Dendritic cell treated with granulocyte-macrophage colony-stimulating factor and Interleukin-4, amounts not matched to agents 40 ng/mL and 50 ng/mL, for 4 days (primary cell): ENCODE measurements at regions not wholly inside any gene's neighbourhood (a gene's known extent, or its start where the extent isn't known, plus 50 kb on each side); places are given as distances from the start of the nearest gene placed in this dataset.
"Not testable (repeated sequence)": the region's sequence is repeated elsewhere in the genome, so short reads cannot be mapped to it uniquely, and the experiment has no call there.

ENCODE experiments used
- H3K27ac Mint-ChIP-seq: one replicate; pipeline ENCODE4 v1.8.0; 2022; ENCODE audit warnings: mild to moderate bottlenecking, mixed read lengths
- H3K27me3 Mint-ChIP-seq: one replicate; pipeline ENCODE4 v1.8.0; 2022; ENCODE audit warnings: mild to moderate bottlenecking, mixed read lengths
- H3K36me3 Mint-ChIP-seq: one replicate; pipeline ENCODE4 v1.8.0; 2022; ENCODE audit warnings: low read depth, mixed read lengths
- H3K4me1 Mint-ChIP-seq: one replicate; pipeline ENCODE4 v1.8.0; 2022; ENCODE audit warnings: low read depth, mixed read lengths
- H3K4me3 Mint-ChIP-seq: one replicate; pipeline ENCODE4 v1.8.0; 2022; ENCODE audit warnings: mild to moderate bottlenecking, moderate library complexity, mixed read lengths
- H3K9me3 Mint-ChIP-seq: one replicate; pipeline ENCODE4 v1.8.0; 2022; ENCODE audit warnings: mixed read lengths
- intact Hi-C: fragments of 100-400 bp; cut with micrococcal nuclease; formaldehyde crosslinking; loops from one replicate; pipeline ENCODE4 v1.15.0; 2022

GRCh38 chr4:170853422-170854021 is 763.8 kb upstream of the AADAT start:
- H3K4me1 Mint-ChIP-seq: no peaks in the 10 kb centered on the region
- H3K9me3 Mint-ChIP-seq: no peaks in the 10 kb centered on the region
- no peaks in the 10 kb centered on the region for H3K36me3 Mint-ChIP-seq
- intact Hi-C loops: loop anchor here (5.0 kb wide), 1 partner anchor 716 kb away; no protein-coding TSS in a partner anchor
- no peak overlapping the region for H3K4me3 Mint-ChIP-seq
- H3K27me3 Mint-ChIP-seq: no peaks in the 10 kb centered on the region
- H3K27ac Mint-ChIP-seq: no peak overlapping the region

DNA sequence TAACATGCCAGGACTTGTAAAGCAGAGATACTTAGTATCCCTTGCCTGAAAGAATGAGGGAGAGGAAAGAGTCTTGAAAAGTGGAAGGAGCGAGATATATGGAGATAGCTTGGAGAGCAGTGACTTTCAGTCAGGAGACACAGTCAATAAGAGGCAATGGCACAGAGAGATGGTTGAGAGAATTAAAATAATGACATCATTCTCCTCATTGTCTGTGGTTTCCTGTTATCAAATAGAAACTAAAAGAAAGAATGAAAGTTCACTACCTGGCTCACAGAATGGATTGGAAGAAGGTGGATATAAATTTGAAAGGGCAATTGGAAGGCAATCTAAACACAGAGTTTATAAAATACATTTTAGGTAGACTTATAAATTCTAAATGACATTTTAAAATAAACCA is 760.2 kb upstream of the AADAT start:
- H3K4me3 Mint-ChIP-seq: no peak overlapping the region
- H3K9me3 Mint-ChIP-seq: no peaks in the 10 kb centered on the region
- H3K36me3 Mint-ChIP-seq: no peaks in the 10 kb centered on the region
- no peak overlapping the region for H3K27ac Mint-ChIP-seq
- intact Hi-C loops: loop anchor here (5.0 kb wide), 1 partner anchor 713 kb away; no protein-coding TSS in a partner anchor
- no peaks in the 10 kb centered on the region for H3K4me1 Mint-ChIP-seq
- no peaks in the 10 kb centered on the region for H3K27me3 Mint-ChIP-seq

DNA sequence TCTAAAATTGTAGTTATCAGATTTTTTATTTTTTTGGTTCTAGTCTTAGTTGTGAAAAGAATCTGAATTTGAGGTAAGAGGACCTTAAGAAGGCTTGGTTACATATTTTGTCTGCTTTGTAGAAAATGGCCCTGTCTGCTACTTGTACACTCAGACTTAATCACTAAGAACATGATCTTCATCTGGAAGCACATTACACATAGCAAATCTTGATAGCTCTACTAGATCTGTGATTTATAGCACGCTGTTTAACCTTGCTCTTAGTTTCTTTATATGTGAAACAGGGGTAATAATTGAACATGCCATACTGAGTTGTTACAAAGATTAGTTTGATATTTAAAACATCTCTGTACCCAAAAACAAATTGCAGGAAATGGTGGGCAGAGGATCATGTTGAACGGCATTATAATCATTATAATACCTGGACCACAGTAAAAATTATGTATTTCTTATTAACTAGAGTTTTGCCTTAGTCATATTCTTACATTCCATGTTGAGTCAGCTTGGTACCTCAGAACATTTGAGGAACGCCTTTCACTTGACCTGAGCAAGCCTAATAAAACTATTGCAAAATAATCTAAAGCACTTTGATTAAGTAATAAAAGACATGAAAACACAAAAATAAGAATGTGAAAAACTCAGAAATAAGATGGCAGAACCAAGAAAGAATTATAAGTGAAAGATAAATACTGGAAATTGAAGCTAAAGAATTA is 738.0 kb upstream of the AADAT start:
- H3K36me3 Mint-ChIP-seq: no peaks in the 10 kb centered on the region
- H3K4me3 Mint-ChIP-seq: no peak overlapping the region
- H3K9me3 Mint-ChIP-seq: peaks cover 7% of the 10 kb centered on the region
- H3K4me1 Mint-ChIP-seq: no peaks in the 10 kb centered on the region
- intact Hi-C loops: no loop called here
- H3K27ac Mint-ChIP-seq: no peak overlapping the region
- H3K27me3 Mint-ChIP-seq: no peaks in the 10 kb centered on the region

DNA sequence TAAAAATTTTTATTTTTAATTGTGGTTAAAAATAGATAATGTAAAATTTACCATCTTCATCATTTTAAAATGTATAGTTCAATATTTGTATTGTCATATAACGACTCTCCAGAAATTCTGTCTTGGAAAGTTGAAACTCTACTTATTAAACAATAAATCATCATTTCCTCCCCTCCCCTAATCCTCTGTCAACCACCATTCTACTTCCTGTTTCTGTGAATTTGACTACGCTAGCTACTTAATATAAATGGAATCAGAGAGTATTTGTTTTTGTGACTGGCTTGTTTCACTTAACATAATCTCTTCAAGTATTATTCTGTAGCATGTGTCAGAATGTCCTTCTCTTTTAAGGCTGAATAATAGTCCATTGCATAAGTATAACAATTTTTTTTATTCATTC is 729.0 kb upstream of the AADAT start:
- Mint-ChIP-seq H3K9me3 (peaks cover 45% of the 10 kb centered on the region), H3K27me3 (no peaks in the 10 kb centered on the region), H3K36me3 (no peaks in the 10 kb centered on the region), H3K4me3 (no peak overlapping the region), H3K27ac (no peak overlapping the region), H3K4me1 (no peaks in the 10 kb centered on the region)
- intact Hi-C loops: no loop called here

DNA sequence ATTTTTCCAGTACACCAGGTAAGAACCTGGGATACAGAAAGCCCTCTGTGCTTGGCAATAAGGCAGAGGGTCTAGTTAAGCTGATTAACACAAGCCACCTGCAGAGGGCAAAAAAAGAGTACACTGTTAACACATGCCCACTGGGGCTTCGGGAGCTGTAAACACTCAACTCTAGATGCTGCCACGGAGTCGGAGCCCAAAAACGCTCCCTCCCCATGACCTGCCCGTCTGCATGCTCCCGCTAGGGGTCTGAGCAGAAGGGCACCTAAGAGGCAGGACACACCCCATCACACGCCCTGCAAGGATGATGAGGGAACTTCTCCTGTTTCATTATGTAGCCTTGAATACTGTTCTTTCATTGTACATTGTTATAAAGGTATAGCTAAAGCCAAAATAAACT is 715.6 kb upstream of the AADAT start:
- no peak overlapping the region for H3K27ac Mint-ChIP-seq
- H3K4me3 Mint-ChIP-seq: no peak overlapping the region

DNA sequence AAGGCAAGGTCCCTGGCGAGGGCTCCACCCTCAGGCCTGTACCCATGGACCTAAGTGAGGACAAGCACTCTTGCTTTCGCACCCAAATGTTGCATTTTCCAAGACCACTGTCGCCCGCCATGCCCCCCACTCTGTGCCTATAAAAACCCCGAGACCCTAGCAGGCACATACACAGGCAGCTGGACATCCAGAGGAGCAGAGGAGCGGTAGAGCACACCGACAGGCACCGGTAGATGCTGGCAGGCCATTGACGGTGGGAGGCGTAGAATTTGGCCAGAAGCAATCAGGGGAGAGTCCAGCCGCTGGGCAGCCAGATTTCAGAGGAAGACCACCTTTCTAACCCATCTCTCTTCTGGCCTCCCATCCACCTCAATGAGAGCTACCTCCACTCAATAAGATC is 715.2 kb upstream of the AADAT start:
- no peaks in the 10 kb centered on the region for H3K4me1 Mint-ChIP-seq
- H3K27me3 Mint-ChIP-seq: no peaks in the 10 kb centered on the region
- no peaks in the 10 kb centered on the region for H3K36me3 Mint-ChIP-seq
- no peaks in the 10 kb centered on the region for H3K9me3 Mint-ChIP-seq
- no peak overlapping the region for H3K27ac Mint-ChIP-seq
- no peak overlapping the region for H3K4me3 Mint-ChIP-seq
- intact Hi-C loops: no loop called here

More for the DNA sequence above, 715.6 kb upstream of the AADAT start:
- intact Hi-C loops: no loop called here
- Mint-ChIP-seq H3K9me3 (no peaks in the 10 kb centered on the region), H3K27me3 (no peaks in the 10 kb centered on the region), H3K36me3 (no peaks in the 10 kb centered on the region), H3K4me1 (no peaks in the 10 kb centered on the region)

- intact Hi-C loops: no loop called here
- Mint-ChIP-seq H3K27ac (no peak overlapping the region), H3K27me3 (no peaks in the 10 kb centered on the region), H3K36me3 (no peaks in the 10 kb centered on the region), H3K9me3 (no peaks in the 10 kb centered on the region), H3K4me3 (no peak overlapping the region), H3K4me1 (no peaks in the 10 kb centered on the region)
Observed at GRCh38 chr4:170803492-170803891, 713.7 kb upstream of the AADAT start.

- Mint-ChIP-seq H3K36me3 (no peaks in the 10 kb centered on the region), H3K27me3 (no peaks in the 10 kb centered on the region), H3K9me3 (no peaks in the 10 kb centered on the region), H3K4me3 (no peak overlapping the region), H3K4me1 (no peaks in the 10 kb centered on the region), H3K27ac (no peak overlapping the region)
- intact Hi-C loops: no loop called here
Observed at GRCh38 chr4:170801771-170802170, 712.0 kb upstream of the AADAT start.

DNA sequence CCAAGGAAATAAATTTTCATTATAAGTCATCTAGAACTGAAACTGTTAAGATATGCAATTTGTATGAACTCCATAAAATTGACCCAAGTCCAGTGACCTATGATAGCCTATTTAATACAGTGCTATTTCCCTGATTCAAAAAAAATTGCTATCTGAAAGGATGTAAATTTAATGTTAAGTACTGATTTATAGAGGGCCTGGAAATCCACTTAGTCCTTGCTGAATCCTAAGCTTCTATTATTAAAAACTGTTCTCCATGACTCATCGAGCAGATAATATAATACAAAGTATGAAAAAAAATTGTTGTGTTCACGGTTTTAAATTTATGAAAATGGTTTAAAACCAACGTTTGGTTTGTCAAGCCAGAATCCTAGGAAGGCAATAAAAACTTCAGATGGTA is 704.8 kb upstream of the AADAT start:
- intact Hi-C loops: no loop called here
- Mint-ChIP-seq H3K9me3 (no peaks in the 10 kb centered on the region), H3K4me3 (no peak overlapping the region), H3K4me1 (no peaks in the 10 kb centered on the region), H3K27ac (no peak overlapping the region), H3K27me3 (no peaks in the 10 kb centered on the region), H3K36me3 (no peaks in the 10 kb centered on the region)

GRCh38 chr4:170788540-170789051 is 698.8 kb upstream of the AADAT start:
- H3K27ac Mint-ChIP-seq, H3K36me3 Mint-ChIP-seq, H3K4me1 Mint-ChIP-seq, intact Hi-C loops, H3K27me3 Mint-ChIP-seq, H3K4me3 Mint-ChIP-seq: not testable (repeated sequence)
- peaks cover 10% of the 10 kb centered on the region for H3K9me3 Mint-ChIP-seq

- Mint-ChIP-seq H3K36me3 (no peaks in the 10 kb centered on the region), H3K27ac (no peak overlapping the region), H3K27me3 (no peaks in the 10 kb centered on the region), H3K4me3 (no peak overlapping the region), H3K9me3 (peaks cover 49% of the 10 kb centered on the region), H3K4me1 (no peaks in the 10 kb centered on the region)
- intact Hi-C loops: no loop called here
Observed at GRCh38 chr4:170777663-170778062, 687.9 kb upstream of the AADAT start.

GRCh38 chr4:170776983-170777382 is 687.2 kb upstream of the AADAT start:
- intact Hi-C loops: no loop called here
- Mint-ChIP-seq H3K4me1 (no peaks in the 10 kb centered on the region), H3K27ac (no peak overlapping the region), H3K9me3 (peaks cover 49% of the 10 kb centered on the region), H3K36me3 (no peaks in the 10 kb centered on the region), H3K4me3 (no peak overlapping the region), H3K27me3 (no peaks in the 10 kb centered on the region)

- H3K27ac Mint-ChIP-seq: no peak overlapping the region
- H3K9me3 Mint-ChIP-seq: peaks cover 49% of the 10 kb centered on the region
- H3K4me1 Mint-ChIP-seq: no peaks in the 10 kb centered on the region
Observed at GRCh38 chr4:170775851-170776250, 686.1 kb upstream of the AADAT start.

DNA sequence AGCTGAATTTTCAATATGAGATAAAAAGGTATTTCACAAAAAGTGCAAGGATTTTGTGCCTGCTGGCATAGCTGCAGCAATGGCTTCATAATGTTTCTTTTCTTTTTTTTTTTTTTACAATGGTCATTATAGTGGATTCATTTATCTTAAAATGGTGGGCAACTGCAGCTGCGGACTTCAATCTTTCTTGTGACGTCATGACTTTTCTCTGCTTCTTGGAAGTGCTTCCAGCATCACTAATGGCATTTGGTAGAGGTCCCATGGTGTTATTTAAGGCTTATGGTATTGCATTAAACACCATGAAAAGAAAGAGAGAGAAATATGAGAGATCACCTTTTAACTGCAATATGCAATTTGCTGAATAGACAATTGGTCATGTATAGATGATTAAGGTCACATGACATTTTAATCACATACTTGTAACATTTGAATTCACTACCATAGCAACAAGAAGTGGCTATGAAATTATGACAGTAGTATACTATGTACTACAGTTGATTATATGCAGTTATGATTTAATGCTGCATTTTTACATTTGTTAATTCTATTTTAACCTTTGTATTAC is 684.0 kb upstream of the AADAT start:
- Mint-ChIP-seq H3K27me3 (no peaks in the 10 kb centered on the region), H3K9me3 (peaks cover 47% of the 10 kb centered on the region), H3K4me1 (no peaks in the 10 kb centered on the region), H3K4me3 (no peak overlapping the region), H3K27ac (no peak overlapping the region), H3K36me3 (no peaks in the 10 kb centered on the region)
- intact Hi-C loops: no loop called here

More at GRCh38 chr4:170775851-170776250, 686.1 kb upstream of the AADAT start:
- Mint-ChIP-seq H3K4me3 (no peak overlapping the region), H3K27me3 (no peaks in the 10 kb centered on the region), H3K36me3 (no peaks in the 10 kb centered on the region)
- intact Hi-C loops: no loop called here
